ENCODE measurements at regions not wholly inside any gene's neighbourhood (a gene's known extent, or its start where the extent isn't known, plus 50 kb on each side); places are given as distances from the start of the nearest gene placed in this dataset.

GRCh38 chr2:235274023-235274422 lies 219.8 kb upstream of the AGAP1 start:
- no peak for DNase-seq (ENCODE audit: low spot score, unreplicated experiment)
- no peak overlapping the region for H3K4me3 Mint-ChIP-seq (ENCODE audit: low read depth)
- peaks cover 1% of the 10 kb centered on the region for H3K36me3 Mint-ChIP-seq (ENCODE audit: insufficient read depth)
- H3K27ac Mint-ChIP-seq = no peak overlapping the region
- peaks cover 10% of the 10 kb centered on the region for H3K9me3 Mint-ChIP-seq (ENCODE audit: low read depth)
- H3K27me3 Mint-ChIP-seq = peaks cover 5% of the 10 kb centered on the region
- H3K4me1 Mint-ChIP-seq (ENCODE audit: low read depth) = peaks cover 2% of the 10 kb centered on the region
- TF ChIP-seq CTCF (IDR thresholded peaks at IDR 0.05; ENCODE audit: unreplicated experiment) = no peak

GRCh38 chr2:235277485-235277884 lies 216.4 kb upstream of the AGAP1 start:
- TF ChIP-seq CTCF (IDR thresholded peaks at IDR 0.05; ENCODE audit: unreplicated experiment) = no peak
- peaks cover 2% of the 10 kb centered on the region for H3K4me1 Mint-ChIP-seq (ENCODE audit: low read depth)
- H3K36me3 Mint-ChIP-seq (ENCODE audit: insufficient read depth) = peaks cover 1% of the 10 kb centered on the region
- DNase-seq (ENCODE audit: low spot score, unreplicated experiment) = no peak
- no peak overlapping the region for H3K27ac Mint-ChIP-seq
- H3K4me3 Mint-ChIP-seq (ENCODE audit: low read depth) = no peak overlapping the region
- H3K27me3 Mint-ChIP-seq = no peaks in the 10 kb centered on the region
- H3K9me3 Mint-ChIP-seq (ENCODE audit: low read depth) = peaks cover 10% of the 10 kb centered on the region

- no peak overlapping the region for H3K27ac Mint-ChIP-seq
- H3K9me3 Mint-ChIP-seq (ENCODE audit: low read depth) = peaks cover 10% of the 10 kb centered on the region
- H3K27me3 Mint-ChIP-seq = no peaks in the 10 kb centered on the region
- H3K4me3 Mint-ChIP-seq (ENCODE audit: low read depth) = no peak overlapping the region
- no peak for DNase-seq (ENCODE audit: low spot score, unreplicated experiment)
- TF ChIP-seq CTCF (IDR thresholded peaks at IDR 0.05; ENCODE audit: unreplicated experiment) = no peak
- peaks cover 2% of the 10 kb centered on the region for H3K4me1 Mint-ChIP-seq (ENCODE audit: low read depth)
- peaks cover 1% of the 10 kb centered on the region for H3K36me3 Mint-ChIP-seq (ENCODE audit: insufficient read depth)
Observed at GRCh38 chr2:235278771-235279355, 215.0 kb upstream of the AGAP1 start.

GRCh38 chr2:235279965-235280364 lies 213.9 kb upstream of the AGAP1 start:
- Mint-ChIP-seq H3K4me3 (ENCODE audit: low read depth) (no peak overlapping the region), H3K9me3 (ENCODE audit: low read depth) (peaks cover 2% of the 10 kb centered on the region), H3K27me3 (no peaks in the 10 kb centered on the region), H3K27ac (no peak overlapping the region), H3K4me1 (ENCODE audit: low read depth) (peaks cover 2% of the 10 kb centered on the region), H3K36me3 (ENCODE audit: insufficient read depth) (no peaks in the 10 kb centered on the region)
- no peak for DNase-seq (ENCODE audit: low spot score, unreplicated experiment)
- no peak for TF ChIP-seq CTCF (IDR thresholded peaks at IDR 0.05; ENCODE audit: unreplicated experiment)

GRCh38 chr2:235283246-235283645 lies 210.6 kb upstream of the AGAP1 start:
- Mint-ChIP-seq H3K36me3 (ENCODE audit: insufficient read depth) (no peaks in the 10 kb centered on the region), H3K4me1 (ENCODE audit: low read depth) (peaks cover 2% of the 10 kb centered on the region), H3K27me3 (no peaks in the 10 kb centered on the region), H3K27ac (no peak overlapping the region), H3K4me3 (ENCODE audit: low read depth) (no peak overlapping the region), H3K9me3 (ENCODE audit: low read depth) (no peaks in the 10 kb centered on the region)
- TF ChIP-seq CTCF (IDR thresholded peaks at IDR 0.05; ENCODE audit: unreplicated experiment) = no peak
- no peak for DNase-seq (ENCODE audit: low spot score, unreplicated experiment)
